ENCODE measurements at regions not wholly inside any gene's neighbourhood (a gene's known extent, or its start where the extent isn't known, plus 50 kb on each side); places are given as distances from the start of the nearest gene placed in this dataset.

- 11 to 53% methylated on average over 2 of the region's 2 CpGs for WGBS, 2 donors
- Histone ChIP-seq H3K4me1 (no peaks in the 10 kb centered on the region), H3K9me3 (no peaks in the 10 kb centered on the region), H3K27me3 (no peaks in the 10 kb centered on the region), H3K27ac (no peak overlapping the region), H3K36me3 (no peaks in the 10 kb centered on the region), H3K4me3 (no peak overlapping the region)
- no peak for TF ChIP-seq CTCF (IDR thresholded peaks at IDR 0.05)
- TF ChIP-seq EP300 (IDR thresholded peaks at IDR 0.05), result no peak
- no peak for TF ChIP-seq POLR2A (IDR thresholded peaks at IDR 0.05)
- DNase-seq (ENCODE audit: low spot score in 2 of 2), result no peak
These were observed 59.3 kb upstream of the VWC2 start for GRCh38 chr7:49714182-49714581.

GRCh38 chr7:49715486-49715885 lies 58.0 kb upstream of the VWC2 start:
- Histone ChIP-seq H3K36me3 (no peaks in the 10 kb centered on the region), H3K9me3 (no peaks in the 10 kb centered on the region), H3K4me3 (no peak overlapping the region), H3K4me1 (no peaks in the 10 kb centered on the region), H3K27ac (no peak overlapping the region), H3K27me3 (no peaks in the 10 kb centered on the region)
- TF ChIP-seq EP300 (IDR thresholded peaks at IDR 0.05) (no peak), POLR2A (IDR thresholded peaks at IDR 0.05) (no peak), CTCF (IDR thresholded peaks at IDR 0.05) (no peak)
- WGBS, 2 donors, result 72 to 78% methylated on average over 2 of the region's 2 CpGs
- DNase-seq (ENCODE audit: low spot score in 2 of 2), result no peak

GRCh38 chr7:49717547-49717946 lies 55.9 kb upstream of the VWC2 start:
- Histone ChIP-seq H3K36me3 (no peaks in the 10 kb centered on the region), H3K27me3 (no peaks in the 10 kb centered on the region), H3K4me1 (no peaks in the 10 kb centered on the region), H3K9me3 (no peaks in the 10 kb centered on the region), H3K27ac (no peak overlapping the region), H3K4me3 (no peak overlapping the region)
- DNase-seq (ENCODE audit: low spot score in 2 of 2), result no peak
- 84 to 89% methylated on average over 2 of the region's 2 CpGs for WGBS, 2 donors
- TF ChIP-seq CTCF (IDR thresholded peaks at IDR 0.05), result no peak
- no peak for TF ChIP-seq POLR2A (IDR thresholded peaks at IDR 0.05)
- no peak for TF ChIP-seq EP300 (IDR thresholded peaks at IDR 0.05)

GRCh38 chr7:49718760-49719159 lies 54.7 kb upstream of the VWC2 start:
- 56 to 58% methylated on average over 4 of the region's 4 CpGs for WGBS, 2 donors
- Histone ChIP-seq H3K9me3 (no peaks in the 10 kb centered on the region), H3K36me3 (no peaks in the 10 kb centered on the region), H3K27me3 (no peaks in the 10 kb centered on the region), H3K27ac (no peak overlapping the region), H3K4me3 (no peak overlapping the region), H3K4me1 (no peaks in the 10 kb centered on the region)
- DNase-seq (ENCODE audit: low spot score in 2 of 2), result no peak
- no peak for TF ChIP-seq POLR2A (IDR thresholded peaks at IDR 0.05)

- H3K36me3 ChIP-seq, result no peaks in the 10 kb centered on the region
- DNase-seq (ENCODE audit: low spot score in 2 of 2), result no peak
- H3K4me1 ChIP-seq, result no peaks in the 10 kb centered on the region
- no peaks in the 10 kb centered on the region for H3K27me3 ChIP-seq
- 68 to 75% methylated on average over 4 of the region's 4 CpGs for WGBS, 2 donors
- no peak overlapping the region for H3K4me3 ChIP-seq
- TF ChIP-seq POLR2A (IDR thresholded peaks at IDR 0.05) (no peak), EP300 (IDR thresholded peaks at IDR 0.05) (no peak), CTCF (IDR thresholded peaks at IDR 0.05) (no peak)
- no peak overlapping the region for H3K27ac ChIP-seq
- no peaks in the 10 kb centered on the region for H3K9me3 ChIP-seq
These were observed 52.0 kb upstream of the VWC2 start for GRCh38 chr7:49721441-49721840.
